ENCODE measurements at regions not wholly inside any gene's neighbourhood (a gene's known extent, or its start where the extent isn't known, plus 50 kb on each side); places are given as distances from the start of the nearest gene placed in this dataset.

- Histone ChIP-seq H3K4me1 (ENCODE audit: control insufficient read depth, insufficient read depth, low read length) (no peaks in the 10 kb centered on the region), H3K36me3 (ENCODE audit: control insufficient read depth, insufficient read depth, low read length) (no peaks in the 10 kb centered on the region), H3K27me3 (ENCODE audit: control insufficient read depth, insufficient read depth, low read length) (no peaks in the 10 kb centered on the region), H3K27ac (ENCODE audit: low read length) (no peak overlapping the region), H3K4me3 (ENCODE audit: low read length) (no peak overlapping the region), H3K9me3 (ENCODE audit: control insufficient read depth, insufficient read depth, low read length) (no peaks in the 10 kb centered on the region)
- 100% methylated on average over 1 of the region's 1 CpG for WGBS (ENCODE audit: insufficient coverage)
- Mint-ChIP-seq H3K27ac (no peak overlapping the region), H3K4me3 (no peak overlapping the region), H3K9me3 (peaks cover 0 to 2% of the 10 kb centered on the region in 2 donors), H3K36me3 (no peaks in the 10 kb centered on the region), H3K4me1 (peaks cover 0 to 4% of the 10 kb centered on the region in 2 donors), H3K27me3 (ENCODE audit: low read depth in 2 of 2) (no peaks in the 10 kb centered on the region)
- no peak for DNase-seq
- TF ChIP-seq CTCF (IDR thresholded peaks at IDR 0.05), result no peak
- ATAC-seq, result no peak
- intact Hi-C loops (cut with micrococcal nuclease), result no loop called here
These were observed 190.5 kb upstream of the PLEKHA5 start for GRCh38 chr12:18939051-18939450.

- no peak for ATAC-seq
- WGBS (ENCODE audit: insufficient coverage), result 57% methylated on average over 1 of the region's 2 CpGs
These were observed 186.9 kb upstream of the PLEKHA5 start for GRCh38 chr12:18942669-18943068.

GRCh38 chr12:18943200-18943599, 186.3 kb upstream of the PLEKHA5 start:
- no peak overlapping the region for H3K4me3 Mint-ChIP-seq
- no peak for ATAC-seq
- intact Hi-C loops (cut with micrococcal nuclease), result no loop called here
- no peak overlapping the region for H3K27ac ChIP-seq (ENCODE audit: low read length)
- H3K4me1 Mint-ChIP-seq, result peaks cover 0 to 4% of the 10 kb centered on the region in 2 donors
- H3K27me3 ChIP-seq (ENCODE audit: control insufficient read depth, insufficient read depth, low read length), result no peaks in the 10 kb centered on the region
- no peak for DNase-seq
- 76% methylated on average over 4 of the region's 5 CpGs for WGBS (ENCODE audit: insufficient coverage)
- no peaks in the 10 kb centered on the region for H3K9me3 Mint-ChIP-seq
- no peaks in the 10 kb centered on the region for H3K4me1 ChIP-seq (ENCODE audit: control insufficient read depth, insufficient read depth, low read length)
- no peaks in the 10 kb centered on the region for H3K36me3 ChIP-seq (ENCODE audit: control insufficient read depth, insufficient read depth, low read length)
- H3K36me3 Mint-ChIP-seq, result no peaks in the 10 kb centered on the region
- no peak for TF ChIP-seq CTCF (IDR thresholded peaks at IDR 0.05)
- H3K9me3 ChIP-seq (ENCODE audit: control insufficient read depth, insufficient read depth, low read length), result no peaks in the 10 kb centered on the region
- no peaks in the 10 kb centered on the region for H3K27me3 Mint-ChIP-seq (ENCODE audit: low read depth in 2 of 2)
- H3K4me3 ChIP-seq (ENCODE audit: low read length), result no peak overlapping the region
- no peak overlapping the region for H3K27ac Mint-ChIP-seq

More at GRCh38 chr12:18942669-18943068, 186.9 kb upstream of the PLEKHA5 start:
- intact Hi-C loops (cut with micrococcal nuclease), result no loop called here
- H3K36me3 Mint-ChIP-seq, result no peaks in the 10 kb centered on the region
- TF ChIP-seq CTCF (IDR thresholded peaks at IDR 0.05), result no peak
- DNase-seq, result no peak
- no peak overlapping the region for H3K4me3 Mint-ChIP-seq
- no peaks in the 10 kb centered on the region for H3K36me3 ChIP-seq (ENCODE audit: control insufficient read depth, insufficient read depth, low read length)
- H3K9me3 ChIP-seq (ENCODE audit: control insufficient read depth, insufficient read depth, low read length), result no peaks in the 10 kb centered on the region
- H3K4me1 ChIP-seq (ENCODE audit: control insufficient read depth, insufficient read depth, low read length), result no peaks in the 10 kb centered on the region
- H3K4me3 ChIP-seq (ENCODE audit: low read length), result no peak overlapping the region
- H3K4me1 Mint-ChIP-seq, result peaks cover 0 to 4% of the 10 kb centered on the region in 2 donors
- no peak overlapping the region for H3K27ac ChIP-seq (ENCODE audit: low read length)
- H3K27me3 Mint-ChIP-seq (ENCODE audit: low read depth in 2 of 2), result no peaks in the 10 kb centered on the region
- H3K27ac Mint-ChIP-seq, result no peak overlapping the region
- H3K9me3 Mint-ChIP-seq, result no peaks in the 10 kb centered on the region
- H3K27me3 ChIP-seq (ENCODE audit: control insufficient read depth, insufficient read depth, low read length), result no peaks in the 10 kb centered on the region

GRCh38 chr12:18946106-18946505, 183.4 kb upstream of the PLEKHA5 start:
- Mint-ChIP-seq H3K9me3 (no peaks in the 10 kb centered on the region), H3K4me1 (no peaks in the 10 kb centered on the region), H3K27ac (no peak overlapping the region), H3K36me3 (no peaks in the 10 kb centered on the region), H3K27me3 (ENCODE audit: low read depth in 2 of 2) (no peaks in the 10 kb centered on the region), H3K4me3 (no peak overlapping the region)
- no peaks in the 10 kb centered on the region for H3K9me3 ChIP-seq (ENCODE audit: control insufficient read depth, insufficient read depth, low read length)
- no peaks in the 10 kb centered on the region for H3K4me1 ChIP-seq (ENCODE audit: control insufficient read depth, insufficient read depth, low read length)
- WGBS (ENCODE audit: insufficient coverage), result 89% methylated on average over 5 of the region's 5 CpGs
- DNase-seq, result no peak
- no peak overlapping the region for H3K27ac ChIP-seq (ENCODE audit: low read length)
- H3K36me3 ChIP-seq (ENCODE audit: control insufficient read depth, insufficient read depth, low read length), result no peaks in the 10 kb centered on the region
- no peak for ATAC-seq
- H3K27me3 ChIP-seq (ENCODE audit: control insufficient read depth, insufficient read depth, low read length), result no peaks in the 10 kb centered on the region
- H3K4me3 ChIP-seq (ENCODE audit: low read length), result no peak overlapping the region
- no peak for TF ChIP-seq CTCF (IDR thresholded peaks at IDR 0.05)
- intact Hi-C loops (cut with micrococcal nuclease), result no loop called here

Measured in natural killer cell (primary cell).